DND-41 (cell line): ENCODE measurements at regions not wholly inside any gene's neighbourhood (a gene's known extent, or its start where the extent isn't known, plus 50 kb on each side); places are given as distances from the start of the nearest gene placed in this dataset.

Experiments used
- ATAC-seq: fragments of 200-7000 bp; cut with Tn5 transposase; 3 replicates; pipeline ENCODE4 v1.9.1; 2021; ENCODE audit warnings: low read depth; ENCODE audit not compliant: insufficient read depth
- DNase-seq: peaks from one replicate; pipeline ENCODE4 v3.0.0-alpha.2; 2020
- H2AFZ ChIP-seq: 2 replicates; pipeline ENCODE4 v1.6.0; 2012; ENCODE audit warnings: low read depth, low read length
- H3K27ac ChIP-seq: 2 replicates; pipeline ENCODE4 v1.5.1; 2012; ENCODE audit warnings: low read length, inconsistent platforms
- H3K27me3 ChIP-seq: fragments of 200-600 bp; sonication (generic); 2 replicates; pipeline ENCODE4 v1.6.0; 2012; ENCODE audit warnings: low read length, mild to moderate bottlenecking, inconsistent platforms; ENCODE audit not compliant: insufficient read depth, poor library complexity
- H3K36me3 ChIP-seq: 2 replicates; pipeline ENCODE4 v1.5.1; 2012; ENCODE audit warnings: low read length, inconsistent platforms; ENCODE audit not compliant: insufficient read depth
- H3K4me1 ChIP-seq: 2 replicates; pipeline ENCODE4 v1.5.1; 2012; ENCODE audit warnings: mild to moderate bottlenecking, low read length; ENCODE audit not compliant: insufficient read depth
- H3K4me2 ChIP-seq: 2 replicates; pipeline ENCODE4 v1.6.0; 2012; ENCODE audit warnings: mild to moderate bottlenecking, moderate library complexity, low read length, inconsistent platforms; ENCODE audit not compliant: insufficient read depth
- H3K4me3 ChIP-seq, 2 experiments: fragments of 200-600 bp in 1 of 2; shearing (Covaris generic) in 1 of 2; 2 replicates each; pipeline ENCODE4 v1.5.1; 2012 to 2016; ENCODE audit warnings: inconsistent platforms in 2 of 2, low read length in 2 of 2, mild to moderate bottlenecking in 2 of 2, low read depth in 1 of 2, moderate library complexity in 1 of 2
- H3K79me2 ChIP-seq: 2 replicates; pipeline ENCODE4 v1.6.0; 2012; ENCODE audit warnings: low read length, inconsistent platforms; ENCODE audit not compliant: insufficient read depth
- H3K9ac ChIP-seq: 2 replicates; pipeline ENCODE4 v1.6.0; 2012; ENCODE audit warnings: low read depth, mild to moderate bottlenecking, inconsistent platforms, low read length, moderate library complexity
- H3K9me3 ChIP-seq: 2 replicates; pipeline ENCODE4 v1.5.1; 2012; ENCODE audit warnings: low read length, moderate library complexity, mild to moderate bottlenecking, inconsistent platforms; ENCODE audit not compliant: insufficient read depth, severe bottlenecking
- H4K20me1 ChIP-seq: 2 replicates; pipeline ENCODE4 v1.6.0; 2012; ENCODE audit warnings: low read length; ENCODE audit not compliant: insufficient read depth
- EZH2 ChIP-seq: IDR thresholded peaks from 3 replicates; pipeline ENCODE4 v1.6.1; 2012; ENCODE audit warnings: borderline replicate concordance, low read depth, mild to moderate bottlenecking, moderate library complexity, low read length, inconsistent platforms; ENCODE audit not compliant: severe bottlenecking
- TF ChIP-seq, protein P1 (sequence below): IDR thresholded peaks from 2 replicates; pipeline ENCODE4 v1.5.1; 2012; ENCODE audit warnings: borderline replicate concordance, low read length, moderate library complexity, mild to moderate bottlenecking; ENCODE audit not compliant: poor library complexity, severe bottlenecking; ENCODE audit errors: extremely low read depth

DNA sequence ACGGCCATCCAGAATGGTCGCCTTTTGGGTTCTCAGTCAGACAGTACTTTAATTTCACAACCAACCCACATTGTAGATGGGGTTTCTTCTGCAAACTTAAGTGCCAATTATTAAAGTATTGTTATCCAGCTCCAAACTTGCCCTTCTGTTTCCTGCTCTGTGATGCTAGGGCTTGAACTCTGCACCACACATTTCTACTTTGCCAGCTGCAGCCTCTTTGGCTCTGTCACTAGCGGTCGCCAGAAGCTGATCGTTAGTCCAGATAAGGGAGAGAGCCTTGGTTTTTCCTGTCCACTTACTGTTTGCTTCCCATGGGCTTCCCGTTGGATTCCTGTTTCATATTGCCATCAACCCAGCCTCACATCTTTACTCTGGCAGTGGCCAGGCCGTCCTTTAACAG is 196.6 kb downstream of the ASB9 start:
- Histone ChIP-seq H3K9ac (no peak overlapping the region), H3K4me1 (no peaks in the 10 kb centered on the region), H3K27me3 (no peaks in the 10 kb centered on the region), H3K4me2 (no peak overlapping the region), H3K36me3 (no peaks in the 10 kb centered on the region), H2AFZ (no peak overlapping the region), H3K79me2 (no peaks in the 10 kb centered on the region), H3K4me3 (no peak overlapping the region), H3K27ac (no peak overlapping the region), H4K20me1 (no peaks in the 10 kb centered on the region), H3K9me3 (no peaks in the 10 kb centered on the region)
- TF ChIP-seq, protein P1, sequence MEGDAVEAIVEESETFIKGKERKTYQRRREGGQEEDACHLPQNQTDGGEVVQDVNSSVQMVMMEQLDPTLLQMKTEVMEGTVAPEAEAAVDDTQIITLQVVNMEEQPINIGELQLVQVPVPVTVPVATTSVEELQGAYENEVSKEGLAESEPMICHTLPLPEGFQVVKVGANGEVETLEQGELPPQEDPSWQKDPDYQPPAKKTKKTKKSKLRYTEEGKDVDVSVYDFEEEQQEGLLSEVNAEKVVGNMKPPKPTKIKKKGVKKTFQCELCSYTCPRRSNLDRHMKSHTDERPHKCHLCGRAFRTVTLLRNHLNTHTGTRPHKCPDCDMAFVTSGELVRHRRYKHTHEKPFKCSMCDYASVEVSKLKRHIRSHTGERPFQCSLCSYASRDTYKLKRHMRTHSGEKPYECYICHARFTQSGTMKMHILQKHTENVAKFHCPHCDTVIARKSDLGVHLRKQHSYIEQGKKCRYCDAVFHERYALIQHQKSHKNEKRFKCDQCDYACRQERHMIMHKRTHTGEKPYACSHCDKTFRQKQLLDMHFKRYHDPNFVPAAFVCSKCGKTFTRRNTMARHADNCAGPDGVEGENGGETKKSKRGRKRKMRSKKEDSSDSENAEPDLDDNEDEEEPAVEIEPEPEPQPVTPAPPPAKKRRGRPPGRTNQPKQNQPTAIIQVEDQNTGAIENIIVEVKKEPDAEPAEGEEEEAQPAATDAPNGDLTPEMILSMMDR, result no peak
- no peak for TF ChIP-seq EZH2
- ATAC-seq (no peak), DNase-seq (no peak)

DNA sequence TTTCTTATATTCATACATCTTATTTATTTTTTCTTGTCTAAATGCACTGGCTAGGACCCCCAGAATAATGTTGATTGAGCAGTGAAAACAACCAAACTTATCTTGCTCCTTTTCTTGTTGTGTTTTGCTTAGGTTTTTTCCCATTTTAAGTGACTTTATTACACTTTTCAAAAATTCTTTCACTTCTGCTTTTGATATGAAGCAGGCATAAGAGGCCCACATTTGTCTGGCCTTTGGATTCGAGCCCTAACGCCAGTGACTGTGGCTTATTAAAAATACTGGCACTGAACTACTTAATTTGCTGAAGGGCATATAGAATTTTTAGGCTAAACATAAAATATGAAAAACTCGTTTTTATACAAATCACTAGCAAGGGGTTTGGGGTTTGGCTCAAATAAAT is 197.0 kb downstream of the ASB9 start:
- no peaks in the 10 kb centered on the region for H3K79me2 ChIP-seq
- H3K27ac ChIP-seq, result no peak overlapping the region
- H3K27me3 ChIP-seq, result no peaks in the 10 kb centered on the region
- ATAC-seq (no peak), DNase-seq (no peak)
- no peak overlapping the region for H3K9ac ChIP-seq
- no peak overlapping the region for H3K4me2 ChIP-seq
- H3K36me3 ChIP-seq, result no peaks in the 10 kb centered on the region
- H3K4me3 ChIP-seq, result no peak overlapping the region
- H4K20me1 ChIP-seq, result no peaks in the 10 kb centered on the region
- no peak overlapping the region for H2AFZ ChIP-seq
- no peaks in the 10 kb centered on the region for H3K4me1 ChIP-seq
- no peaks in the 10 kb centered on the region for H3K9me3 ChIP-seq
- TF ChIP-seq, protein P1, result no peak
- TF ChIP-seq EZH2, result no peak

DNA sequence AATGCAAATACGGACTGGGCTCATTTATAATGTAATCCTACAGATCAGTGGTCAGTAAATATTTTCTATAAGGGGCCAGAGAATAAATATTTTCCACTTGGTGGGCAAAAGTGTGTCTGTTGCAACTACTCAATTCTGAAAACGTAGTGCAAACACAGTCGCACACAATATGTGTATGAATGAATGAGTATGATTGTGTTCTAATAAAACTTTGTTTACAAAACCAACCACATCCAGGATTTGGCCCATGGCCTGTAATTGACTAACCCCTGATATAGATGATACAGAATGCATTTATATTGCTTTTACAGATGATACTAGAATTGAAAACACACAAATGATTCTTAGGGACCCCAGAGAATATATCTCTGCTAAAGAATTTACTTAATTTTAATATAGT is 197.6 kb downstream of the ASB9 start:
- no peak overlapping the region for H3K4me2 ChIP-seq
- H3K9me3 ChIP-seq, result no peaks in the 10 kb centered on the region
- DNase-seq (no peak), ATAC-seq (no peak)
- no peaks in the 10 kb centered on the region for H4K20me1 ChIP-seq
- no peaks in the 10 kb centered on the region for H3K36me3 ChIP-seq
- TF ChIP-seq, protein P1, result no peak
- no peak for TF ChIP-seq EZH2
- no peak overlapping the region for H3K27ac ChIP-seq
- no peaks in the 10 kb centered on the region for H3K4me1 ChIP-seq
- no peak overlapping the region for H3K9ac ChIP-seq
- H3K4me3 ChIP-seq, result no peak overlapping the region
- no peak overlapping the region for H2AFZ ChIP-seq
- H3K27me3 ChIP-seq, result no peaks in the 10 kb centered on the region
- H3K79me2 ChIP-seq, result no peaks in the 10 kb centered on the region

DNA sequence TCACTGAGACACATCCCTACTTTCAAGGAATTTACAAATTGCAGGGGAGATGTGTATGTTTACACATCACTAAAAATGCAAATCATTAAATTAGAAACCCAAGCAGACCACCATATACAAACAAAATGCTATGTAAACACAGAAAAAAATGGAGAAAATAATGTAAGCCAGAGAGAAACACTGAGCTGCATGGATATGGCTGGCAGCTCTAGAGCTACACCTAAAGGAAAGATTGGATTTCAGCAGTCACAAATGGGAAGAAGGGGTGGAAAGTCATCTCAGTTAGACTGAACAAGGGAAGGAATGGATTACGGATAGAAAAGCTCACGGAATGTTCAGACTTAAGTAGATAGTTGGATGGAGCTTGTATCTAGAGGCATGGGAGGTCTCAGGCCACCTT is 186.3 kb downstream of the MOSPD2 start:
- no peak overlapping the region for H3K9ac ChIP-seq
- H3K4me2 ChIP-seq, result no peak overlapping the region
- no peak overlapping the region for H3K4me3 ChIP-seq
- no peaks in the 10 kb centered on the region for H3K9me3 ChIP-seq
- H3K27me3 ChIP-seq, result no peaks in the 10 kb centered on the region
- no peak for TF ChIP-seq EZH2
- TF ChIP-seq, protein P1, result no peak
- H4K20me1 ChIP-seq, result no peaks in the 10 kb centered on the region
- no peaks in the 10 kb centered on the region for H3K79me2 ChIP-seq
- H3K27ac ChIP-seq, result no peak overlapping the region
- H2AFZ ChIP-seq, result no peak overlapping the region
- H3K4me1 ChIP-seq, result no peaks in the 10 kb centered on the region
- DNase-seq, result no peak
- ATAC-seq, result no peak
- no peaks in the 10 kb centered on the region for H3K36me3 ChIP-seq
